ENCODE measurements at regions not wholly inside any gene's neighbourhood (a gene's known extent, or its start where the extent isn't known, plus 50 kb on each side); places are given as distances from the start of the nearest gene placed in this dataset.
A peak's percentile ranks its signal among the peaks of the same experiment; 100 is the strongest.

DNA sequence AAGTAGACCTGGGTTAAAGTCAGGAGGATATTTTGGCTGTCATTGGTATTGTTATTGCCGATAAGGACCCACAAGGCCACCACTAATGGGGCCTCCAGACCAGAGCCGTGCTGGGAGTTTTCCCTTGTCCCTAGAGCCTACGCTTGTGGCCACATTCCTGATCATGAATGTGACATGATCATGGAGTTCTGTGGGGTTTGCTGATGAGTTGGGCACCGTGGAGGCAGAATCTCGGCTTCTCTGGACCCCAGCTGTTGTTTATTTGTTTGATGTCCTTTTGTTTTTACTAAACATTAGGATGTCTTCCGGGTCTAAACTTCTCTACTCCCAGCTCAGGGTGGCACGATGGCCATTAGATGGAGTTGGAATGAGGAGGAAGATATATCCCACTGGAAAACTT is 74.9 kb upstream of the TMPRSS2 start:
- no peak overlapping the region for H3K27ac ChIP-seq
- peaks cover 6% of the 10 kb centered on the region for H3K4me1 ChIP-seq
- no peak overlapping the region for H3K4me3 Mint-ChIP-seq
- no peaks in the 10 kb centered on the region for H3K27me3 ChIP-seq
- H4K20me1 ChIP-seq (ENCODE audit: low read depth): no peaks in the 10 kb centered on the region
- H3K4me3 ChIP-seq: no peak overlapping the region
- no peak overlapping the region for H3K9ac ChIP-seq
- H3F3A ChIP-seq (ENCODE audit: low read depth): peaks cover 13% of the 10 kb centered on the region
- peaks cover 11% of the 10 kb centered on the region for H3K9me3 ChIP-seq (ENCODE audit: low read depth)
- H3K4me1 Mint-ChIP-seq: no peaks in the 10 kb centered on the region
- H3K27me3 Mint-ChIP-seq (ENCODE audit: insufficient read depth, low read depth): peaks cover 4% of the 10 kb centered on the region
- H3K4me2 ChIP-seq: no peak overlapping the region
- no peak for TF ChIP-seq EZH2 (IDR thresholded peaks at IDR 0.05)
- TF ChIP-seq, protein P1, sequence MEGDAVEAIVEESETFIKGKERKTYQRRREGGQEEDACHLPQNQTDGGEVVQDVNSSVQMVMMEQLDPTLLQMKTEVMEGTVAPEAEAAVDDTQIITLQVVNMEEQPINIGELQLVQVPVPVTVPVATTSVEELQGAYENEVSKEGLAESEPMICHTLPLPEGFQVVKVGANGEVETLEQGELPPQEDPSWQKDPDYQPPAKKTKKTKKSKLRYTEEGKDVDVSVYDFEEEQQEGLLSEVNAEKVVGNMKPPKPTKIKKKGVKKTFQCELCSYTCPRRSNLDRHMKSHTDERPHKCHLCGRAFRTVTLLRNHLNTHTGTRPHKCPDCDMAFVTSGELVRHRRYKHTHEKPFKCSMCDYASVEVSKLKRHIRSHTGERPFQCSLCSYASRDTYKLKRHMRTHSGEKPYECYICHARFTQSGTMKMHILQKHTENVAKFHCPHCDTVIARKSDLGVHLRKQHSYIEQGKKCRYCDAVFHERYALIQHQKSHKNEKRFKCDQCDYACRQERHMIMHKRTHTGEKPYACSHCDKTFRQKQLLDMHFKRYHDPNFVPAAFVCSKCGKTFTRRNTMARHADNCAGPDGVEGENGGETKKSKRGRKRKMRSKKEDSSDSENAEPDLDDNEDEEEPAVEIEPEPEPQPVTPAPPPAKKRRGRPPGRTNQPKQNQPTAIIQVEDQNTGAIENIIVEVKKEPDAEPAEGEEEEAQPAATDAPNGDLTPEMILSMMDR (IDR thresholded peaks at IDR 0.05): no peak
- no peak for TF ChIP-seq EZH2phosphoT487 (IDR thresholded peaks at IDR 0.05)
- no peak for DNase-seq (ENCODE audit: low spot score)
- no peaks in the 10 kb centered on the region for H3K79me2 ChIP-seq (ENCODE audit: low read depth)
- no peaks in the 10 kb centered on the region for H3K36me3 Mint-ChIP-seq
- peaks cover 14% of the 10 kb centered on the region for H3K9me3 Mint-ChIP-seq
- H3K27ac Mint-ChIP-seq: no peak overlapping the region
- H2AFZ ChIP-seq (replicated peaks): no peak overlapping the region
- H3K36me3 ChIP-seq: no peaks in the 10 kb centered on the region

DNA sequence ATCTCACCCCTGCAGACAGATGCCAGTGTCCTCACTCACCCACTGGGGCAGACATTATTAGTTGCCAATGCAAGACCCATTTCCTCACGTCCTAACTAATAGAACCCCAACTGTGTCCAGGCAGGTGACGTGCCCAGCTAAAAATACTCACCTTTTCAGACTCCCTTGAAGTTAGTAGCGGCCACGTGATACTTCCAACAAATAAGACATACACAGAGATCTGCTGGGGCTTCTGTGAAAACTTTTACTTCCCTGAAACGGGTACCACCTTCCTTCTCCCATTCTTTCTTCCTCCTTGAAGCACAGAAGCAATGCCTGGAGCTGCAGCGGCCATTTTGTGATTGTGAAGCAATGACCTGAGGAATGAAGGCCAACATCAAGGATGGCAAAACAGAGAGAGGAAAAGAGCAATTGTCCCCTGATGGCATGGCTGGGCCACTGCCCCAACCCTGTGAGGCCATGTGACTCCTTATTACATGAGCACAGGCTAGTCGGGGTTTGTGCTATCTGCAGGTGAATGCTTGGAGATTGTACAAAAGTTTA is 74.4 kb upstream of the TMPRSS2 start:
- Histone ChIP-seq H3K9me3 (ENCODE audit: low read depth) (peaks cover 16% of the 10 kb centered on the region), H3K79me2 (ENCODE audit: low read depth) (no peaks in the 10 kb centered on the region), H3K4me1 (peaks cover 6% of the 10 kb centered on the region), H3K9ac (no peak overlapping the region), H3K4me2 (no peak overlapping the region), H3K27ac (no peak overlapping the region), H3F3A (ENCODE audit: low read depth) (peaks cover 13% of the 10 kb centered on the region), H2AFZ (replicated peaks) (no peak overlapping the region), H3K4me3 (no peak overlapping the region), H3K27me3 (no peaks in the 10 kb centered on the region), H3K36me3 (no peaks in the 10 kb centered on the region), H4K20me1 (ENCODE audit: low read depth) (no peaks in the 10 kb centered on the region)
- Mint-ChIP-seq H3K27me3 (ENCODE audit: insufficient read depth, low read depth) (peaks cover 4% of the 10 kb centered on the region), H3K27ac (no peak overlapping the region), H3K4me1 (no peaks in the 10 kb centered on the region), H3K36me3 (no peaks in the 10 kb centered on the region), H3K4me3 (no peak overlapping the region), H3K9me3 (peaks cover 14% of the 10 kb centered on the region)
- TF ChIP-seq EZH2 (IDR thresholded peaks at IDR 0.05) (no peak), EZH2phosphoT487 (IDR thresholded peaks at IDR 0.05) (no peak)
- TF ChIP-seq, protein P1 (IDR thresholded peaks at IDR 0.05): no peak
- DNase-seq (ENCODE audit: low spot score): no peak

DNA sequence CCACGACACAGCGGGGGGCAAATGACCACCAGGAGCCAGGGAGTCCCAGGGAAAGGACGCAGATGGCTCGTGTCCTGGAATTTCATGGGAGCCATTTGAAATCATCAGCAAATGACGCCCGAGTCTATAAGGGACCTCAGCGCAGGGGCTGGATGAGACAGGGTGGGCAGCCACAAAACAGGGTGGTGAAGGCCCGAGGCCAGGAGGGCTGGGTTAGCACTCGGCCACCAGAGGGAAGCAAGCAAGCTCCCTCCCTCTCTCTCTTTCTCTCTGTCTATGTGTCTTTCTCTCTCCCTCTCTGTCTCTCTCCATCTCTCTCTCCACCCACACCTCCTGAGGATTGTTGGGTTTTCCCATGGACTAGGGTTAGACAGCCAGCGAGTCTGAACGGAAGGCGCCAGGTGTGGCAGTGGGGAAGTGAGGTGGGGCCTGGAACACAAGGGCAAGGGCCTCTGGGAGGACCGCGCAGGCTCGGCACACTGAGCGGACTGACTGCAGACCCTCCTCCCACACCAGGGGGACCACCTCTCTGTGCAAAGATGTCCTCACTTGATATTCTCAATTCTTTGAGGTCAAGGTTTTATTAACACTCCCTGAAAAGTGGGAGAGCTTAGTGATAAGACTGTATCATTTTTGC is 73.8 kb upstream of the TMPRSS2 start:
- Histone ChIP-seq H3K4me1 (peaks cover 6% of the 10 kb centered on the region), H3K4me3 (no peak overlapping the region), H3K36me3 (no peaks in the 10 kb centered on the region), H3K27me3 (no peaks in the 10 kb centered on the region), H2AFZ (replicated peaks) (no peak overlapping the region), H3K4me2 (peak overlapping the region; percentile 6), H3K27ac (no peak overlapping the region), H4K20me1 (ENCODE audit: low read depth) (no peaks in the 10 kb centered on the region), H3F3A (ENCODE audit: low read depth) (peaks cover 13% of the 10 kb centered on the region), H3K9ac (no peak overlapping the region), H3K9me3 (ENCODE audit: low read depth) (peaks cover 20% of the 10 kb centered on the region), H3K79me2 (ENCODE audit: low read depth) (no peaks in the 10 kb centered on the region)
- TF ChIP-seq EZH2 (IDR thresholded peaks at IDR 0.05) (no peak), EZH2phosphoT487 (IDR thresholded peaks at IDR 0.05) (no peak)
- TF ChIP-seq, protein P1 (IDR thresholded peaks at IDR 0.05): no peak
- DNase-seq (ENCODE audit: low spot score): no peak
- no peak overlapping the region for H3K27ac Mint-ChIP-seq
- H3K27me3 Mint-ChIP-seq (ENCODE audit: insufficient read depth, low read depth): peaks cover 4% of the 10 kb centered on the region
- H3K36me3 Mint-ChIP-seq: no peaks in the 10 kb centered on the region
- H3K4me3 Mint-ChIP-seq: no peak overlapping the region
- peaks cover 18% of the 10 kb centered on the region for H3K9me3 Mint-ChIP-seq
- no peaks in the 10 kb centered on the region for H3K4me1 Mint-ChIP-seq

Measured in neural progenitor cell (in vitro differentiated cells).